Stimulated activated CD8-positive, alpha-beta memory T cell treated with anti-CD3 and anti-CD28 coated beads, Interleukin-4, amount 100 ng/mL, for 4 hours (primary cell): ENCODE measurements at regions not wholly inside any gene's neighbourhood (a gene's known extent, or its start where the extent isn't known, plus 50 kb on each side); places are given as distances from the start of the nearest gene placed in this dataset.
"Not testable (repeated sequence)": the region's sequence is repeated elsewhere in the genome, so short reads cannot be mapped to it uniquely, and the experiment has no call there.

Experiments
- DNase-seq, 2 donors: peaks; one replicate each; pipeline ENCODE4 v3.0.0-alpha.2; 2020; ENCODE audit warnings: low read depth in 2 of 2, low spot score in 1 of 2

DNA sequence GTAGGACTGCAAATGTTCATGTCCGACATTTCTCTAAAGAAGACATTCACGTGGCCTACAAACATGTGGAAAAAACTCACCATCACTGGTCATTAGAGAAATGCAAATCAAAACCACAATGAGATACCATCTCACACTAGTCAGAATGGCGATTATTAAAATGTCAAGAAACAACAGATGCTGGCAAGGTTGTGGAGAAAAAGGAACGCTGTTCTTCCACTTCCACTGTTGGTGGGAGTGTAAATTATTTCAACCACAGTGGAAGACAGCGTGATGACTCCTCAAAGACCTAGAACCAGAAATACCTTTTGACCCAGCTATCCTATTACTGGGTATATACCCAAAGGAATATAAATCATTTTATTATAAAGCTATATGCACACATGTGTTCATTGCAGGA, 253.9 kb upstream of the UBASH3B start:
- DNase-seq, result not testable (repeated sequence)

DNA sequence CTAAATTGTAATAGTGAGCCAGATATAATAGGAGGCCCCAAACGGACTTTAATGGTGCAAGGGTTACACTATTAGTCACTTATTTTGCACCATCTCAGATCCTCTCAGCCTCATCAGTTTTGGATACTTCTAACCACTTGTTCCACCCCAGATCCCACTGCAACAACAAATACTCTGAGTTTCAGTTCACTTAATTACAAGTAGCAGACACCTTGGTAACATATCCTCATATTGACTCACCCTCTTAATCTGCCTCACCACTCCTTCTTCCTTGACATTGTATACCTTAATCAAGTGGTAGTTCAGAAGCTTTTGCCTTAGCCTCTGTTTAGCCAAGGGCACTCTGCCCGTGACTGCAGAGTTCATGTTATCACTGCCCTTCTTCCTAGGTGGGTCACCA, 256.1 kb upstream of the UBASH3B start:
- no peak for DNase-seq

DNA sequence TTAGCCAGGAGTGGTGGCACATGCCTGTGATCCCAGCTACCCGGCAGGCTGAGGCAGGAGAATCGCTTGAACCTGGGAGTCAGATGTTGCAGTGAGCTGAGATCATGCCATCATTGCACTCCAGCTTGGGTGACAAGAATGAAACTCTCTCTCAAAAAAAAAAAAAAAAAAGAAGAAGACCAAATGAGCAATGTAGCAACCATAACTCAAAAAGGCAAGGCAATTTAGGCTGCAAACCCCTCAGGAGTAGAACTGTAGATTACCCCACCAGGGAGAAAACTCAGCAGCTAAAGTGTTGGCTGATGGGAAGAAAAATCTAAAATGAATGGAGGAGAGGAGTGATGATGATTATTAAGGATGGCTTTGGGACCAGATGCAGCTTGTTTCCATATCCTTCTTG, 256.7 kb upstream of the UBASH3B start:
- no peak for DNase-seq

DNA sequence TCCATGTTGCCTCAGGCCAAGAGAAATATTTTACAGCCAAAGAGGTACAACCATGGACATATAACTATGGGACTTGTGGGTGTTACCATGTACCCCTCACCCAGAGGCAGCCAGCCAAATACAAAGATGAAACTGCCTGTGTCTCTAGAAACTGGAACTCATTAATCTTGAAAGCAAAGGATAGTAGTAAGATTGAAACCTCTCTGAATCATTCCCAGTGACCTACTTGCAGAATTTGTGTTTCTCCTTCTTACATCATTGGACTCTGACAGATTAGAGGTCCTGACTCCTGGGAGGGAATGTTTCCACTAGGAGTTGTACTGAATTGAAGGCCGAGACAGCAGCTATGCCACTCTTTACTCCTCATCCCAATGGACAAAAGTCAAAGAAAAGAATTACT, 257.4 kb upstream of the UBASH3B start:
- DNase-seq, result no peak

DNA sequence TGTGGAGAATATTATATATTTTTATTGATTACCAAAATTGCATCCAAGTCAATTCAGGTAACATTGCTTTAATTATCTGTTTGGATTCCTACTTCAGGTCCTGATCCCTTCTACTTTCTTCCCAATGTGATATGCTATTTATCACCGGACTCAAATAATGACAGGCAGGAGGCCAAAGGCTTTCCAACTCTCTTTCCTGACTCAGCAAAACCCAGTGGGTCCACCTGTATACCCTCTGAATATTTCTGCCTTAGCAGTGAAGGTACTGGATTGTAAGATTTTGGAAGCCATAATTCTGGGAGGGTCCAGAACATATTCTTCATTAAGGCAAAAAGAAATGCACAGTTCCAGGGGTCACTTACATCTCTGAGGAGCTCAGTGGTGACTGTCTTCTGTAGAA, 260.2 kb upstream of the UBASH3B start:
- DNase-seq, result no peak

DNA sequence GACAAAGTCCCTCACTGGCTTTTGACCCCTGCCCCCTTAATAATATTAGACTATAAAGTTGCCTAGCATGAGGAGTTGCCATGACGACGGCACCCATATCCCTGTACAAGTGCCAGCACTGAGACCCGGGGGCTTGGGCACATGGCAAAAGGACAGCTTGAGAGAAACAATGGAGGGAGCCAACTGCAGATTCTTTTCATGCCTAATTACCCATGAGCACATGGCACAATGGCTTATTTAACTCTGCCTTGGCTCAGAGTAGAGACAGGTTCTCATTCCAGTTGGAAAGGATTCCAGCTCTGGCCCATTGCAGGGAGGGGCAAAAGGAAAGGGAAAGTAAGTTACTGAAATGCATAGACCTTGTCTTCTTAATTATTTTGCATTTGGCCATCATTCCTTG, 261.2 kb upstream of the UBASH3B start:
- no peak for DNase-seq

DNA sequence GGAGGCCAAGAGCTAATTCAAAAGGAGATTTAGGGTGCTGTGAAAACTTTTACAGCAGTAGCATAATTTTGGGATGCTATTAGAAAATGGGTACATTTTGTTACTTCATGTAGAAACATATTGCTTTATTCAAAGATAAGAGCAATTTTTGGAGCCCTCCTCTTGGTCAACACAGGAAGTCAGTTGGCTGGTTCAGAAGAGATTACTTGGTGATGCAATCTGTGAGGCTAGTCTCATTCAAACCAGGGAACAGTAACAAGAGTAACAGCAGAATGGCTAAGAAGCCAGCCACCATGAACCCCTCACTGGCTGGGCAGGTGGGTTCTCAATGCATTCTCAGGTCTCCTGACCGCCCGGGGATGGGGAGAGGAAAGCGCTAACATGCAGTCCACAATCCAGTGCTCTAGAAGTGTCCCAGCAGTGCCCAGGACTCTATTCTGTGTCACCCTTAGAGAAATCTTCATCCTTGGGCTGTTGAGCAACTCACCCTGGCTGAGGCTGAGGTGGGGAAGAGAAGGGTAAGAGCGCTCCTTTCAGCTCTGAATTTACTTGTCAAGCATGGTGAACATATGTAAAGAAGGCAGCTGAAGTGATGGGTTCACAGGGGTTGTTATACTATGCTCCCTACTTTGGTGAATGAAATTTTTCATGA, 262.2 kb upstream of the UBASH3B start:
- DNase-seq, result no peak

DNA sequence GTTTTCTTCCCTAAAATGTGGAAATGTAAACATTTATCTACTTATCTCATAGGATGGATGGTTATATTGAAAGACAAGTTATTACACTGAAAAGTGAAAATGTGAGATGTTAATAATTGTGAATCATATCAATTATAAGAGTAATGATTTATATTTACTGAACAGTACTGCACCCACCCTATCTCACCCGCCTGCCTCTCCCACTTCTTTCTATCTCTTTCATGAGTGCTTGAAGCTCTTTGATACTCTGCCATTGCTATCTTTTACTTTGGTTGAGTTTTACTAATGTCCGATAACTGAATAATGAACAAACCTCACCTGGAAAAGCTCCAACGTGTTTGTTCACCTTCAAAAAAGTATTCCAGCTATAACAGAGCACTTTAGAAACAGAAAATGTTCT, 263.0 kb upstream of the UBASH3B start:
- no peak for DNase-seq

DNA sequence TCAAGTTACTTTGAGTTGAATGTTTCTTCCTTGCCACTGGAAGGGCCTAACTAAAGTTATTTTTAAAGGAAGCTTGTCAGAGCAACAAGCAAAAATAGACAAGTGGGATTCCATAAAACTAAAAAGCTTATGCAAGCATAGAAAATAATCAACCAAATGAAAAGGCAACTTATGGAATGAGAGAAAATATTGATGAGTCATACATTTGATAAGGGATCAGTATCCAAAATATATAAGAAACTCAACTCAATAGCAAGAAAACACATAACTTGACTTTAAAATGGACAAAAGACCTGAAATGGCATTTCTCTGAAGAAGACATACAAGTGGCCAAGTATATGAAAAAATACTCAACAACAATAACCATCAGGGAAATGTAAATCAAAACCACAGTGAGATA, 264.5 kb upstream of the UBASH3B start:
- no peak for DNase-seq

DNA sequence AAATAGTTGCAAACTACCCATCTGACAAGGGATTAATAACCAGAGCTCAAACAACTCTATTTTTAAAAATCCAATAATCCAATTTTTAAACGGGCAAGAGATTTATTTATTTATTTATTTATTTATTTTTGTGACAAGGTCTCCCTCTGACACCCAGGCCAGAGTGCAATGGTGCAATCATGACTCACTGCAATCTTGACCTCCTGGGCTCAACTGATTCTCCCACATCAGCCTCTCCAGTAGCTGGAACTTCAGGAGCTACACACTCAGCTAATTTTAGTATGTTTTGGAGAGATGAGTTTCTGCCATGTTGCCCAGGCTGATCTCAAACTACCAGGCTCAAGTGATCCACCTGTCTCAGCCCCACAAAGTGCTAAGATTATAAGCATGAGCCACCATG, 267.2 kb upstream of the BLID start:
- DNase-seq, result no peak

DNA sequence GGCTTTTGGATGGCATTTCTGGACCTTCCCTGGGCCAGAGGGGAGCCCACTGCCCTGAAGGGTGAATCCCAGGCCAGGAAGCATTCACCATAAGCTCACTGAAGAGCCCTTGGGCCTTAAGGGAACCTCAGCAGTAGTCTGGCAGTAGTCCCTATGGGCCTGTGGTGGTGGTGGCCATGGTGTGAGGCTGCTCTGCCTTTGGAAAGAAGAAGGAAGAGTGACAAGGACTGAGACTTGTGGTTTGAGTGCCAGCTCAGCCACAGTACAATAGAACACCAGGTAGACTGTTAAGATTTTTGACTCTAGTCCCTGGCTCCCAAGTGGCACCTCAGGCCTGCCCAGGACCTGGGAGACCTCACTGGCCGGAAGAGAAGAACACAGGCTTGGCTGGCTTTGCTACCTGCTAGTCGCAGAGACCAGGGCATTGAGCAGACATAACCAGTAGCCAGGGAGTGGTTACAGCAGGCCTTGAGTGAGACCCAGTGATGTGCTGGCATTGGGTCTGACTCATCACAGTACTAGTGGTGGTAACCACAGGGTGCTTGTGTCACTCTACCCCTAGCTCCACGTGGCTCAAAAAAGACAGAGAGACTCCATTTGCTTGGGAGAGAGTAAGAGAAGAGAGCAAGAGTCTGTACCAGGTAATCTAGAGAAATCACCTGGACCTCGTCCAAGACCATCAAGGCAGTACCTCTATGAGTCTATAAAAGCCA, 259.8 kb upstream of the BLID start:
- no peak for DNase-seq

DNA sequence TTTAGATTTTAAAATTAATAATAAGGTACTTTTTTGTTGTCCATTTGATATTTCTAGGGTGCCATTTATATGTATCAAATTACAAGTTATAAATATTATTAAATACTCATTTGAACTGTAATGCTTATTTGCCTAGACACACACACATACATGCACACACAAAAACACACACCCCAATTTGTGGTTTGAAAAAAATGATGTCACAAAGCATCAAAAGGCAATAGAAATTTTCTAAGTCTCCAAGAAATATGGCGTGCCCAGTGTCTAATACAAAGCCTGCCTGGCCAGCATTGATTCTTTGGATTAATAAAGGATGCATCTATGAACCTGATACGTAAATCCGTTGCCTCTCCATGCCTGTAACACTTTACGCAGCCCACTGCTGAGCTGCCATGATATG, 252.8 kb upstream of the BLID start:
- DNase-seq, result no peak

DNA sequence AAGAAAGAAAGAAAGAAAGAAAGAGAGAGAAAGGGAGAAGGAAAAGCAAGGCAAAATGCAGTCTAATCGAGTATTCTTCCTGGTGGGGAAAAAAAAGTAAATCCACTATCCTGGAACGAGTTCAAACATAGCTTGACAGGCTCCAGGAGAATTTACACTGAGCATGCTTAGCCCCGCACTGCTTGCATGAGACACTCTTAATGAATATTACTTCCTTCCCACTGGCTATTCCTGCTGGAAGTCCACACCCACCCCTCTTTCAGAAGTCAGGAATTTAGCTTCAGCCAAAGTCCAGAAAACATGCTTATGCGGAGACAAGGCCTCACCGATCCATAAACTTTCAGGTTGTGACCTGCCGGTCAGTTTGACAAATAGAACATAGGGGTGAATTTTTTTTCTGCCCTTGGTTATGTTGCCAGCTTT, 251.8 kb upstream of the BLID start:
- no peak for DNase-seq

DNA sequence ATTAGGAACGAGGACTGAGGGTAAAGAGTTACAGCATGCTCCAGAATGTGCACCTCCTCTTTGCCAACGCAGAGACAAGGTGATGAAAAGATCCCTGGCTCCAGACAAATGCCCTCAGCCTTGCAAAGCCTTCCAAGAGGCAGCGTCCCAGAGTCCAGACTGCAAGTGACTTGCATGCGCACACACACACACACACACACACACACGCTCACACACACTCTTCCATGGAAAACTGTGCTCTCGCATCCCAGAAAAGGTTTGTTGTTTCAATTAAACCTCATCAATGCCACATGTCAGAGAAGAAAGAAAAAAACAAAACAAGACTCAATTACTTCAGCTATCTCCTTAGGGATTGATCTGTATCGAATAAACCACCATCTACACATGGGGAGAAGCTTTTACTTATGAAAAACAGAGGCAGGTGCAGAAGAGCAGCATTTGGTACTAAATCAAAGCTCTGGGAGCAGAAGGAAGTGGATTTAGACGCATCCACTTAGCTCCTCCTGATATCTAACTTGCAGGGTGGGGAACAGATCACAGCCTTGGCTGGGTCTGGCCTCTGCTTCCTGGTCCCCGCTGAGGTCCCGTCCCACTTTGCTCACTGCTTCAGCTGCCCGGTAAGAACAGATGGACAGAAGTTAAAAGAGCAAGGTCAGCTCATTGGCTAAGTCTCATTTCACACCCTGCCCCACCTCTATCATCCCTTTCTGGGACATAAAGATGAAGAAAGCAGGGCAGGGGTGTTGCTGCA, 249.8 kb upstream of the BLID start:
- no peak for DNase-seq

DNA sequence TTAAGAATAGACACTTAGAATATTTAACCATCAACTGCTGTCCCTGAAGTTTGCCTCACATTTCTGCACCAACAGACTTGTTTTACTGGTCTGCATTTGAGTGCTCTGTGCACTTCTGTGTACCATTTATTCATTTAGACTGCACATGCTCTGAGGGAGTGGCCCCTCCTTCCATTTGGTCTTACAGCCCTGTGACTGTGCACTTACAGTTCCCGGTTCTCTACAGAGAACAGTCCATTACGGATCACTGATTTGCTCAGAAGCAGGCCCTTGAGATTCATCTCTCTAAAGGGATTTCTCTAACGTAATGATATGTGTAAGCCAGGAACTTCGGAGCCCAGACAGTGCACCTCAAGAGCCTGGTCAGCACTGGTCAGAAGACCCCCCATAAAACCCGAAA, 247.3 kb upstream of the BLID start:
- DNase-seq, result no peak

DNA sequence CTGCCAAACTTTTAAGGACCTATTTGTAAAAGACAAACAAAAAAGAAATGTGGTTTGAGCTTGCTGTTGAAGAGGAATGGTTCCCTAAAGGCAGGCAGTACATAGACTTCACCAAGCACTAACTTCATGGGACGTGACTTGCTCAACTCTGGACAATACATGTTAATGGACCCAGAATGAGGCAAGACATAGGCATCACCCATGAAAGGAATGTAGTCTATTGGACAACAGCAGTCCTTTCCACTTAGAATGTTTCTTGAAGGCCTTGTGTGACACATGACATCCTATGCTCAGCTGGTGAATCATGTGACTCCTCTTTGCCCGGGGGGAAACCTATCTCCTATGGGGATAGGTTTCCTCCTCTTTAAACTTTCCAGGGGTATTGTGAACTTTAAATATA, 246.4 kb upstream of the BLID start:
- no peak for DNase-seq

DNA sequence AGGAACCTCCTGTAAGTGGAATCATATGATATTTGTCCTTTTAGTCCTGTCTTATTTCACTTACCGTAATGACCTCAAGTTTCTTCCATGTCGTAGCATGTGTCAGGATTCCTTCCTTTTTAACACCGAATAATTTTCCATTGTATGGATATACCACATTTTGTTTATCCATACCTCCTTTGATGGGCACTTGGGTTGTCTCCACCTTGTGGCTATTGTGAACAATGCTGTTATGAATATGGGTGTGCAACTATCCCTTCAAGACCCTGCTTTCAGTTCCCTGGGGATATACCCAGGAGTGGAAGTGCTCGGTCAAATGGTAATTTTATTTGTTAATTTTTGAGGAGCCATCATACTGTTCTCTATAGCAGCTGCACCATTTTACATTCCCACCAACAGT, 244.9 kb upstream of the BLID start:
- no peak for DNase-seq

DNA sequence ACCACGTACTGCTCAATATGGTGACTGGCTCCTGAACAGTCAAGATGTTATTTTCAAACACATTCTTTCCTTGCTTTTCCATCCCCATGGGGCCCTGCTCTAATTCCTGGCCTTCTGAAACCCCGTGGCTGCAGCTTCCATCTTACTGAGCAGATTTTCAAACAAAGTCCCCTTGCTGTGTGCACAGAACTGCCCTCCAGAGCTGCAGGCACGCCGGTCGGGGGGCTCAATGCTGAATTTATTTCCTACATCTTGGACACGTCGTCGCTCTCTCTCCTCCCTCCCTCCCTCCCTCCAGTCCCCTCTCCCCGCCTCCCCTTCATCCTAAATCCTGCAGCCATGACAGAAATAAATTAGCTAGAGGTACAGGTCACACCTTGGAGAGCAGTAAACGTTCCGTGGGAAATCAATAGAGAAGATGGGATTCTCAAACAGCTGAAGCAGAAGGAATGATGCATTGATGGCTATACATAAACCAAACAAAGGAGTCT, 243.1 kb upstream of the BLID start:
- DNase-seq, result no peak

DNA sequence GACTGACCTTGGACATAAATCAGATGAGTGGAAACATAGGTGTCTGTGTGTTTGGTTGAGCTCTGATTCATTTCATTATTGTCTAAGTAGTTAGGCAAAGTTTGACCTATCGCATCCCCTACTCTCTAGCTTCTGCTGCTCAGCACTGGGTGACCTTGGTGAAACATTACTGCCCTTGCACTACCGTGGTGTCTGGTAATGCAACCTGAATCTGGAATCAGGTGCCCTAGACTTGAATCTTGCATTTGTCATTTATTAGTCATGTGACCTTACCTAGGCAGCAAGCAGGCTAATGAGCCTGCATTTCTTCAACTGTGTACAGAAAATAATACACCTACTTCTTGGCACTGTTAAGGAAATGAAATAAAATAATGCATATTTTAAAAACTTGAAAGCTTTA, 242.3 kb upstream of the BLID start:
- no peak for DNase-seq

DNA sequence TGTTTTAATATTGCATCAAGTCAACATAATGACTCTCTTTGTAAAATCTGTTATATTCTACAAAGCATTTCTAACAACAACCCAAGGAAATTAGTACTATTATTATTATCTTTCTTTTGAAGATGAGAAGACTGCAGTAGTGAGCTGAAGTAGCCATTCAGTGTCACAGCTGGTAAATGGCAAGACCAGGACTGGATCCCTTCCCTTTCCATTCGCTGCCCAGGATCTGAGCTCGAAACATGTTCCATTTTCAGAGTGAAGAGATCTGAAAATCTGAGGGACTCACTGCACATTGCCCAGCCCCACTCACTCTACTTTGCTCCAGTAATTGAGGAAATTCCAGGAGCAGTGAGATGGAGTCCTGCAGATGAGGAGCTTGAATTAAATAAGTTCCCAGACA, 240.0 kb upstream of the BLID start:
- no peak for DNase-seq

DNA sequence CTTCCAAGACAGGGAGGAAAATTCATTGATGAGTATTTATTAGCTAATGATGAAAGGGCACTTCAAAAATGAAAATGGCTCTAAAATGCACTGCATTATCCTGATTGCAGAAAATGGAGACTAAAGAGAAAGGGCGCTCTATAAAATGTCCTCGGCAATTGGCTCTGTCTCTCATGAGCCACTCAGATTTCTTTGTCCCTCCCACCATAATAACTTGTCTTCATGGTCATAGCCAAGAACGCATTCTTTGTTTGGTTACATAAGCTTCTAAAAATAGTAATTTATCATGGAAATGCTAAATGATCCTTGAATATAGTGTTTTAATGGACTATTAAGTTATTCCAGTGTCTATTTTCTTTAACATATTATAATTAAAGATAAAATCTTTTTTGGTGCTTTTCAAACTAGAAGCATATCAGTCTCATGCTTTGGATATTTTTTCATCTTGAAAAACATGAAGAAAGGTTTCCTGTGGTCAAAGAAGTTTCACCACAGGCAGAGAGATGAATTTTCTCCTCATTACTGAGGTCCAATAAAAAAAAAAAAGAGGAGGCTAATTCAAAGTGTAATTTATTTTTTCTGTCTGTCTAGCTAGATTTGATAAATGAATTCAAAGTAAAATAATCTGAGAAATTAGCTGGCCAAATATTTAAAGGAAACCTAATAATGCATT, 238.1 kb upstream of the BLID start:
- no peak for DNase-seq

DNA sequence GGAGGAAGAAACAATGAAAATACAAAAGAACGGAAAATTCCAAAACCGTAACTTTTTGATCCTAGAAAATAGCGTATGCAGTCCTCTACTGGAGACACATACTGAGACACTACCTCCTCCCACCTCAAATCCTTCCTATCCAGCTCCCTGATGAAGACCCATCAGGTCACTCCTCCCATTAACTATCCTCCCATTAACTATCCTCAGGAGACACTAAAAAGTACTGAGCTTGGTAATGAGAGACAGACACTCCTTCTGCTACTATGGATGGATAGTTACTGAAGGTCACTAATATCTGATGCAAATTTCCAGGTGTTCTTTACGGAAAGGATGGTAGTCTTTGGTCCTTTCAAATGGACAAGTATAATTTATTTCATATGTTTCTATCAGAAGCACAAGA, 237.5 kb upstream of the BLID start:
- no peak for DNase-seq
